WTC11 (cell line): ENCODE measurements at regions not wholly inside any gene's neighbourhood (a gene's known extent, or its start where the extent isn't known, plus 50 kb on each side); places are given as distances from the start of the nearest gene placed in this dataset.

Source experiments
- CBFB ChIP-seq: sonication (generic); formaldehyde crosslinking; IDR thresholded peaks from 2 replicates; pipeline ENCODE4 v1.8.1; 2022; ENCODE audit warnings: mild to moderate bottlenecking, low read depth, missing genetic modification reagents
- ETV6 ChIP-seq: sonication (generic); formaldehyde crosslinking; IDR thresholded peaks from 2 replicates; pipeline ENCODE4 v1.8.1; 2022; ENCODE audit warnings: mild to moderate bottlenecking, missing genetic modification reagents
- GABPB1 ChIP-seq: sonication (generic); formaldehyde crosslinking; IDR thresholded peaks from 2 replicates; pipeline ENCODE4 v1.8.1; 2023; ENCODE audit warnings: mild to moderate bottlenecking, missing genetic modification reagents
- RELA ChIP-seq: sonication (generic); formaldehyde crosslinking; IDR thresholded peaks from 2 replicates; pipeline ENCODE4 v1.8.1; 2022; ENCODE audit warnings: missing genetic modification reagents, mild to moderate bottlenecking, borderline replicate concordance
- SP1 ChIP-seq: sonication (generic); formaldehyde crosslinking; conservative IDR thresholded peaks from 2 replicates; pipeline ENCODE4 v1.8.1; 2022; ENCODE audit warnings: missing genetic modification reagents
- TF ChIP-seq, protein P1 (sequence below): fragments of 200-600 bp; IDR thresholded peaks from 2 replicates; pipeline ENCODE4 v1.8.0; 2022; ENCODE audit warnings: antibody characterized with exemption
- TF ChIP-seq, protein P2 (sequence below): sonication (generic); formaldehyde crosslinking; IDR thresholded peaks from 2 replicates; pipeline ENCODE4 v1.8.0; 2022; ENCODE audit warnings: mild to moderate bottlenecking, missing genetic modification reagents
- TF ChIP-seq, protein P3 (sequence below): sonication (generic); formaldehyde crosslinking; IDR thresholded peaks from 2 replicates; pipeline ENCODE4 v1.8.1; 2022; ENCODE audit warnings: low read depth, mild to moderate bottlenecking, moderate library complexity, missing genetic modification reagents, borderline replicate concordance

DNA sequence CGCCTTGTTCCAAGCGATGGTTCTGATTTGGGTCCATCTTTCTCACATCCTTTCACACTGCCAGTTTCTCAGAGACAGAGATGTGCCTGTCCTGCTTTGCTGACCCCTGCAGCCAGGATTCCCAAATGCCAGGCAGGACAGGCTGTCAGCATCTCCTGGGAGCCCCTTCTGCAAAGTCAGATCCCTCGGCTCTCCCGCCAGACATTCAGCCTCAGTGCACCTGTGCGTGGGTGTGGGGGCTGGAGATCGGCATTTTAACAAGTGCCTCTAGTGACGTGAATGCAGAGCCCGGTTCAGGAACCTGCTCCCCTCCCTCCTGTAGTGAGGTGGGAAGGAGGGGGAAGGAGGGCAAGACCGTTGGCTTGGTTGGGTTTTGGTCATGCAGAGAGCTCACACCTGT lies 108.9 kb upstream of the FGF3 start:
- TF ChIP-seq CBFB (CRISPR knock-in tag) (no peak), GABPB1 (CRISPR knock-in tag) (no peak), SP1 (CRISPR knock-in tag) (no peak), RELA (no peak), ETV6 (no peak)
- TF ChIP-seq, protein P1, sequence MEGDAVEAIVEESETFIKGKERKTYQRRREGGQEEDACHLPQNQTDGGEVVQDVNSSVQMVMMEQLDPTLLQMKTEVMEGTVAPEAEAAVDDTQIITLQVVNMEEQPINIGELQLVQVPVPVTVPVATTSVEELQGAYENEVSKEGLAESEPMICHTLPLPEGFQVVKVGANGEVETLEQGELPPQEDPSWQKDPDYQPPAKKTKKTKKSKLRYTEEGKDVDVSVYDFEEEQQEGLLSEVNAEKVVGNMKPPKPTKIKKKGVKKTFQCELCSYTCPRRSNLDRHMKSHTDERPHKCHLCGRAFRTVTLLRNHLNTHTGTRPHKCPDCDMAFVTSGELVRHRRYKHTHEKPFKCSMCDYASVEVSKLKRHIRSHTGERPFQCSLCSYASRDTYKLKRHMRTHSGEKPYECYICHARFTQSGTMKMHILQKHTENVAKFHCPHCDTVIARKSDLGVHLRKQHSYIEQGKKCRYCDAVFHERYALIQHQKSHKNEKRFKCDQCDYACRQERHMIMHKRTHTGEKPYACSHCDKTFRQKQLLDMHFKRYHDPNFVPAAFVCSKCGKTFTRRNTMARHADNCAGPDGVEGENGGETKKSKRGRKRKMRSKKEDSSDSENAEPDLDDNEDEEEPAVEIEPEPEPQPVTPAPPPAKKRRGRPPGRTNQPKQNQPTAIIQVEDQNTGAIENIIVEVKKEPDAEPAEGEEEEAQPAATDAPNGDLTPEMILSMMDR = no peak
- TF ChIP-seq, protein P2, sequence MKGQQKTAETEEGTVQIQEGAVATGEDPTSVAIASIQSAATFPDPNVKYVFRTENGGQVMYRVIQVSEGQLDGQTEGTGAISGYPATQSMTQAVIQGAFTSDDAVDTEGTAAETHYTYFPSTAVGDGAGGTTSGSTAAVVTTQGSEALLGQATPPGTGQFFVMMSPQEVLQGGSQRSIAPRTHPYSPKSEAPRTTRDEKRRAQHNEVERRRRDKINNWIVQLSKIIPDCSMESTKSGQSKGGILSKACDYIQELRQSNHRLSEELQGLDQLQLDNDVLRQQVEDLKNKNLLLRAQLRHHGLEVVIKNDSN (CRISPR knock-in tag) = no peak
- TF ChIP-seq, protein P3, sequence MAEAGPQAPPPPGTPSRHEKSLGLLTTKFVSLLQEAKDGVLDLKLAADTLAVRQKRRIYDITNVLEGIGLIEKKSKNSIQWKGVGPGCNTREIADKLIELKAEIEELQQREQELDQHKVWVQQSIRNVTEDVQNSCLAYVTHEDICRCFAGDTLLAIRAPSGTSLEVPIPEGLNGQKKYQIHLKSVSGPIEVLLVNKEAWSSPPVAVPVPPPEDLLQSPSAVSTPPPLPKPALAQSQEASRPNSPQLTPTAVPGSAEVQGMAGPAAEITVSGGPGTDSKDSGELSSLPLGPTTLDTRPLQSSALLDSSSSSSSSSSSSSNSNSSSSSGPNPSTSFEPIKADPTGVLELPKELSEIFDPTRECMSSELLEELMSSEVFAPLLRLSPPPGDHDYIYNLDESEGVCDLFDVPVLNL = no peak
